ENCODE measurements at regions not wholly inside any gene's neighbourhood (a gene's known extent, or its start where the extent isn't known, plus 50 kb on each side); places are given as distances from the start of the nearest gene placed in this dataset.

GRCh38 chr13:38602266-38602665 is 84.6 kb upstream of the FREM2 start:
- TF ChIP-seq CTCF (IDR thresholded peaks at IDR 0.05): no peak
- no peak for TF ChIP-seq POLR2A (IDR thresholded peaks at IDR 0.05)
